Activated T-cell treated with anti-CD3 and anti-CD28 coated beads, Interleukin-2, amount 50 U/mL, for 4 hours (primary cell): ENCODE measurements at regions not wholly inside any gene's neighbourhood (a gene's known extent, or its start where the extent isn't known, plus 50 kb on each side); places are given as distances from the start of the nearest gene placed in this dataset.
"Not testable (repeated sequence)": the region's sequence is repeated elsewhere in the genome, so short reads cannot be mapped to it uniquely, and the experiment has no call there.

Experiments
- ATAC-seq, 2 donors: fragments of 200-7000 bp; cut with Tn5 transposase; one replicate each; pipeline ENCODE4 v1.10.0; 2021
- DNase-seq: peaks from one replicate; pipeline ENCODE4 v3.0.0-alpha.2; 2020
- H3K27me3 Mint-ChIP-seq: one replicate; pipeline ENCODE4 v1.8.0; 2021; ENCODE audit warnings: low read depth, mixed read lengths
- H3K36me3 Mint-ChIP-seq: one replicate; pipeline ENCODE4 v1.8.0; 2022; ENCODE audit warnings: mixed read lengths; ENCODE audit not compliant: insufficient read depth
- H3K4me1 Mint-ChIP-seq: one replicate; pipeline ENCODE4 v1.8.0; 2021; ENCODE audit warnings: low read depth, mixed read lengths
- H3K4me3 Mint-ChIP-seq: one replicate; pipeline ENCODE4 v1.8.0; 2021; ENCODE audit warnings: mild to moderate bottlenecking, moderate library complexity, mixed read lengths
- H3K9me3 Mint-ChIP-seq: one replicate; pipeline ENCODE4 v1.8.0; 2021; ENCODE audit warnings: mixed read lengths

- H3K4me1 Mint-ChIP-seq: no peaks in the 10 kb centered on the region
- no peak overlapping the region for H3K4me3 Mint-ChIP-seq
- no peaks in the 10 kb centered on the region for H3K27me3 Mint-ChIP-seq
- H3K36me3 Mint-ChIP-seq: no peaks in the 10 kb centered on the region
- no peak for ATAC-seq
- DNase-seq: no peak
- peaks cover 11% of the 10 kb centered on the region for H3K9me3 Mint-ChIP-seq
These were observed 670.3 kb downstream of the UQCRFS1 start for GRCh38 chr19:28542394-28543243.

- ATAC-seq: no peak
- H3K9me3 Mint-ChIP-seq: peaks cover 16% of the 10 kb centered on the region
- H3K4me3 Mint-ChIP-seq: no peak overlapping the region
- H3K27me3 Mint-ChIP-seq: no peaks in the 10 kb centered on the region
- DNase-seq: no peak
- no peaks in the 10 kb centered on the region for H3K36me3 Mint-ChIP-seq
- no peaks in the 10 kb centered on the region for H3K4me1 Mint-ChIP-seq
These were observed 671.2 kb downstream of the UQCRFS1 start for GRCh38 chr19:28541602-28542393.

GRCh38 chr19:28541029-28541428, 671.9 kb downstream of the UQCRFS1 start:
- no peaks in the 10 kb centered on the region for H3K27me3 Mint-ChIP-seq
- DNase-seq (no peak), ATAC-seq (no peak)
- no peak overlapping the region for H3K4me3 Mint-ChIP-seq
- peaks cover 21% of the 10 kb centered on the region for H3K9me3 Mint-ChIP-seq
- H3K4me1 Mint-ChIP-seq: no peaks in the 10 kb centered on the region
- no peaks in the 10 kb centered on the region for H3K36me3 Mint-ChIP-seq

- H3K4me1 Mint-ChIP-seq, ATAC-seq, DNase-seq, H3K27me3 Mint-ChIP-seq, H3K36me3 Mint-ChIP-seq, H3K4me3 Mint-ChIP-seq: not testable (repeated sequence)
- peaks cover 25% of the 10 kb centered on the region for H3K9me3 Mint-ChIP-seq
These were observed 672.6 kb downstream of the UQCRFS1 start for GRCh38 chr19:28540385-28540784.

GRCh38 chr19:28539759-28540158, 673.2 kb downstream of the UQCRFS1 start:
- DNase-seq: no peak
- peaks cover 22% of the 10 kb centered on the region for H3K9me3 Mint-ChIP-seq
- no peaks in the 10 kb centered on the region for H3K36me3 Mint-ChIP-seq
- no peaks in the 10 kb centered on the region for H3K27me3 Mint-ChIP-seq
- no peak overlapping the region for H3K4me3 Mint-ChIP-seq
- ATAC-seq: no peak
- H3K4me1 Mint-ChIP-seq: no peaks in the 10 kb centered on the region

- H3K4me1 Mint-ChIP-seq, ATAC-seq, DNase-seq, H3K27me3 Mint-ChIP-seq, H3K36me3 Mint-ChIP-seq, H3K4me3 Mint-ChIP-seq: not testable (repeated sequence)
- peaks cover 20% of the 10 kb centered on the region for H3K9me3 Mint-ChIP-seq
These were observed 674.4 kb downstream of the UQCRFS1 start for GRCh38 chr19:28538579-28538978.

- no peaks in the 10 kb centered on the region for H3K4me1 Mint-ChIP-seq
- no peak overlapping the region for H3K4me3 Mint-ChIP-seq
- DNase-seq: no peak
- H3K27me3 Mint-ChIP-seq: no peaks in the 10 kb centered on the region
- no peaks in the 10 kb centered on the region for H3K36me3 Mint-ChIP-seq
- H3K9me3 Mint-ChIP-seq: peaks cover 21% of the 10 kb centered on the region
- no peak for ATAC-seq
These were observed 675.1 kb downstream of the UQCRFS1 start for GRCh38 chr19:28537896-28538295.

- H3K4me3 Mint-ChIP-seq: no peak overlapping the region
- no peaks in the 10 kb centered on the region for H3K27me3 Mint-ChIP-seq
- H3K4me1 Mint-ChIP-seq: no peaks in the 10 kb centered on the region
- H3K9me3 Mint-ChIP-seq: peaks cover 26% of the 10 kb centered on the region
- DNase-seq (no peak), ATAC-seq (no peak)
- no peaks in the 10 kb centered on the region for H3K36me3 Mint-ChIP-seq
These were observed 675.9 kb downstream of the UQCRFS1 start for GRCh38 chr19:28537079-28537478.

GRCh38 chr19:28535352-28535775, 677.6 kb downstream of the UQCRFS1 start:
- no peaks in the 10 kb centered on the region for H3K27me3 Mint-ChIP-seq
- H3K4me3 Mint-ChIP-seq: no peak overlapping the region
- no peak for DNase-seq
- H3K36me3 Mint-ChIP-seq: no peaks in the 10 kb centered on the region
- H3K4me1 Mint-ChIP-seq: no peaks in the 10 kb centered on the region
- peaks cover 26% of the 10 kb centered on the region for H3K9me3 Mint-ChIP-seq
- no peak for ATAC-seq

- no peaks in the 10 kb centered on the region for H3K36me3 Mint-ChIP-seq
- no peaks in the 10 kb centered on the region for H3K4me1 Mint-ChIP-seq
- no peak overlapping the region for H3K4me3 Mint-ChIP-seq
- ATAC-seq: no peak
- no peak for DNase-seq
- H3K9me3 Mint-ChIP-seq: peaks cover 26% of the 10 kb centered on the region
- H3K27me3 Mint-ChIP-seq: no peaks in the 10 kb centered on the region
These were observed 678.1 kb downstream of the UQCRFS1 start for GRCh38 chr19:28534766-28535351.

- Mint-ChIP-seq H3K9me3 (peaks cover 21% of the 10 kb centered on the region), H3K4me1 (no peaks in the 10 kb centered on the region), H3K27me3 (no peaks in the 10 kb centered on the region), H3K4me3 (no peak overlapping the region), H3K36me3 (no peaks in the 10 kb centered on the region)
- DNase-seq (no peak), ATAC-seq (no peak)
These were observed 680.1 kb downstream of the UQCRFS1 start for GRCh38 chr19:28532765-28533341.

- Mint-ChIP-seq H3K9me3 (peaks cover 16% of the 10 kb centered on the region), H3K4me3 (no peak overlapping the region), H3K4me1 (no peaks in the 10 kb centered on the region), H3K36me3 (no peaks in the 10 kb centered on the region), H3K27me3 (no peaks in the 10 kb centered on the region)
- DNase-seq (no peak), ATAC-seq (no peak)
These were observed 681.0 kb downstream of the UQCRFS1 start for GRCh38 chr19:28531979-28532378.

GRCh38 chr19:28530406-28531035, 682.4 kb downstream of the UQCRFS1 start:
- no peaks in the 10 kb centered on the region for H3K27me3 Mint-ChIP-seq
- DNase-seq: no peak
- no peak overlapping the region for H3K4me3 Mint-ChIP-seq
- no peaks in the 10 kb centered on the region for H3K36me3 Mint-ChIP-seq
- peaks cover 6% of the 10 kb centered on the region for H3K9me3 Mint-ChIP-seq
- no peak for ATAC-seq
- H3K4me1 Mint-ChIP-seq: no peaks in the 10 kb centered on the region

GRCh38 chr19:28526038-28526437, 686.9 kb downstream of the UQCRFS1 start:
- Mint-ChIP-seq H3K36me3 (no peaks in the 10 kb centered on the region), H3K27me3 (no peaks in the 10 kb centered on the region), H3K4me3 (no peak overlapping the region), H3K9me3 (no peaks in the 10 kb centered on the region), H3K4me1 (no peaks in the 10 kb centered on the region)
- ATAC-seq (no peak), DNase-seq (no peak)
